C4-2B (cell line): ENCODE measurements at regions not wholly inside any gene's neighbourhood (a gene's known extent, or its start where the extent isn't known, plus 50 kb on each side); places are given as distances from the start of the nearest gene placed in this dataset.

Experiments used
- ZFX ChIP-seq: fragments of 450-650 bp; IDR thresholded peaks from 2 replicates; pipeline ENCODE4 v1.6.1; 2017
- TF ChIP-seq, protein P1 (sequence below): fragments of 450-650 bp; conservative IDR thresholded peaks from 2 replicates; pipeline ENCODE4 v1.5.1; 2017; ENCODE audit warnings: mild to moderate bottlenecking

DNA sequence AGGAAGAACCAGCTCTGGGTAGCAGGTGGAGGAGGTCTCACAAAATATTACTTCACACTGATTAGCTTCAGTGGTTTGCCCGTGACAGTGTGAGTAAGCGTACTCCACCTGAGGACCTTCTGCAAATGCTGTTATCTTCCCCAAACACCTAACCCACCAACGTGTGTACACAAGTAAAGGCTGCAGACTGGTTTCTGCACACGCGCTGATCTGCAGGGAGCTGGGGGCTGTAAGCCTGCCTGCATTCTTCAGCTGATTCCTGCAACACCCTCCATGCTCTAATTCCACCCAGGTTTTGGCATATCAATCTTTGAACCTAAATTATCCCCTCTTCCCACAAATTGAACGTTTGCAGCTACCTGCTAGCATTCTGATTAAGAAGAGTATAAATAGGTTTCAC lies 820.2 kb downstream of the TRIML1 start:
- TF ChIP-seq, protein P1, sequence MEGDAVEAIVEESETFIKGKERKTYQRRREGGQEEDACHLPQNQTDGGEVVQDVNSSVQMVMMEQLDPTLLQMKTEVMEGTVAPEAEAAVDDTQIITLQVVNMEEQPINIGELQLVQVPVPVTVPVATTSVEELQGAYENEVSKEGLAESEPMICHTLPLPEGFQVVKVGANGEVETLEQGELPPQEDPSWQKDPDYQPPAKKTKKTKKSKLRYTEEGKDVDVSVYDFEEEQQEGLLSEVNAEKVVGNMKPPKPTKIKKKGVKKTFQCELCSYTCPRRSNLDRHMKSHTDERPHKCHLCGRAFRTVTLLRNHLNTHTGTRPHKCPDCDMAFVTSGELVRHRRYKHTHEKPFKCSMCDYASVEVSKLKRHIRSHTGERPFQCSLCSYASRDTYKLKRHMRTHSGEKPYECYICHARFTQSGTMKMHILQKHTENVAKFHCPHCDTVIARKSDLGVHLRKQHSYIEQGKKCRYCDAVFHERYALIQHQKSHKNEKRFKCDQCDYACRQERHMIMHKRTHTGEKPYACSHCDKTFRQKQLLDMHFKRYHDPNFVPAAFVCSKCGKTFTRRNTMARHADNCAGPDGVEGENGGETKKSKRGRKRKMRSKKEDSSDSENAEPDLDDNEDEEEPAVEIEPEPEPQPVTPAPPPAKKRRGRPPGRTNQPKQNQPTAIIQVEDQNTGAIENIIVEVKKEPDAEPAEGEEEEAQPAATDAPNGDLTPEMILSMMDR = no peak
- TF ChIP-seq ZFX = no peak
